ENCODE measurements at regions not wholly inside any gene's neighbourhood (a gene's known extent, or its start where the extent isn't known, plus 50 kb on each side); places are given as distances from the start of the nearest gene placed in this dataset.
"Not testable (repeated sequence)": the region's sequence is repeated elsewhere in the genome, so short reads cannot be mapped to it uniquely, and the experiment has no call there.

- no peak overlapping the region for H3K4me3 Mint-ChIP-seq (ENCODE audit: unreplicated experiment)
- no peak overlapping the region for H3K27ac Mint-ChIP-seq (ENCODE audit: unreplicated experiment)
- no peaks in the 10 kb centered on the region for H3K27me3 Mint-ChIP-seq (ENCODE audit: low read depth)
- H3K36me3 Mint-ChIP-seq (ENCODE audit: low read depth): no peaks in the 10 kb centered on the region
- H3K9me3 Mint-ChIP-seq (ENCODE audit: low read depth): no peaks in the 10 kb centered on the region
- no peak for TF ChIP-seq CTCF (IDR thresholded peaks at IDR 0.05)
- DNase-seq (ENCODE audit: low spot score): no peak
- peaks cover 28% of the 10 kb centered on the region for H3K4me1 Mint-ChIP-seq (ENCODE audit: low read depth)
Measured at GRCh38 chr14:30195941-30196340, 268.3 kb upstream of the PRKD1 start.

GRCh38 chr14:30196861-30197260 lies 269.2 kb upstream of the PRKD1 start:
- TF ChIP-seq CTCF (IDR thresholded peaks at IDR 0.05): no peak
- Mint-ChIP-seq H3K4me3 (ENCODE audit: unreplicated experiment) (no peak overlapping the region), H3K4me1 (ENCODE audit: low read depth) (peaks cover 28% of the 10 kb centered on the region), H3K27ac (ENCODE audit: unreplicated experiment) (no peak overlapping the region), H3K27me3 (ENCODE audit: low read depth) (no peaks in the 10 kb centered on the region), H3K36me3 (ENCODE audit: low read depth) (no peaks in the 10 kb centered on the region), H3K9me3 (ENCODE audit: low read depth) (no peaks in the 10 kb centered on the region)
- DNase-seq (ENCODE audit: low spot score): no peak

GRCh38 chr14:30198720-30199119 lies 271.1 kb upstream of the PRKD1 start:
- not testable (repeated sequence) for H3K27ac Mint-ChIP-seq (ENCODE audit: unreplicated experiment); H3K9me3 Mint-ChIP-seq (ENCODE audit: low read depth); H3K4me3 Mint-ChIP-seq (ENCODE audit: unreplicated experiment); H3K36me3 Mint-ChIP-seq (ENCODE audit: low read depth); DNase-seq (ENCODE audit: low spot score); H3K27me3 Mint-ChIP-seq (ENCODE audit: low read depth)
- peaks cover 22% of the 10 kb centered on the region for H3K4me1 Mint-ChIP-seq (ENCODE audit: low read depth)

GRCh38 chr14:30204431-30204980 lies 276.9 kb upstream of the PRKD1 start:
- no peak for DNase-seq (ENCODE audit: low spot score)
- Mint-ChIP-seq H3K4me1 (ENCODE audit: low read depth) (no peaks in the 10 kb centered on the region), H3K4me3 (ENCODE audit: unreplicated experiment) (no peak overlapping the region), H3K27me3 (ENCODE audit: low read depth) (no peaks in the 10 kb centered on the region), H3K9me3 (ENCODE audit: low read depth) (peaks cover 3% of the 10 kb centered on the region), H3K27ac (ENCODE audit: unreplicated experiment) (no peak overlapping the region), H3K36me3 (ENCODE audit: low read depth) (no peaks in the 10 kb centered on the region)
- TF ChIP-seq CTCF (IDR thresholded peaks at IDR 0.05): no peak

- H3K27ac Mint-ChIP-seq (ENCODE audit: unreplicated experiment): no peak overlapping the region
- H3K36me3 Mint-ChIP-seq (ENCODE audit: low read depth): no peaks in the 10 kb centered on the region
- TF ChIP-seq CTCF (IDR thresholded peaks at IDR 0.05): no peak
- no peaks in the 10 kb centered on the region for H3K4me1 Mint-ChIP-seq (ENCODE audit: low read depth)
- H3K27me3 Mint-ChIP-seq (ENCODE audit: low read depth): no peaks in the 10 kb centered on the region
- DNase-seq (ENCODE audit: low spot score): no peak
- H3K4me3 Mint-ChIP-seq (ENCODE audit: unreplicated experiment): no peak overlapping the region
- H3K9me3 Mint-ChIP-seq (ENCODE audit: low read depth): peaks cover 3% of the 10 kb centered on the region
Measured at GRCh38 chr14:30209136-30209535, 281.5 kb upstream of the PRKD1 start.

- DNase-seq (ENCODE audit: low spot score): no peak
- TF ChIP-seq CTCF (IDR thresholded peaks at IDR 0.05): no peak
- Mint-ChIP-seq H3K4me1 (ENCODE audit: low read depth) (no peaks in the 10 kb centered on the region), H3K27ac (ENCODE audit: unreplicated experiment) (no peak overlapping the region), H3K27me3 (ENCODE audit: low read depth) (no peaks in the 10 kb centered on the region), H3K4me3 (ENCODE audit: unreplicated experiment) (no peak overlapping the region), H3K36me3 (ENCODE audit: low read depth) (no peaks in the 10 kb centered on the region), H3K9me3 (ENCODE audit: low read depth) (peaks cover 3% of the 10 kb centered on the region)
Measured at GRCh38 chr14:30210630-30211029, 283.0 kb upstream of the PRKD1 start.
